Hematopoietic multipotent progenitor cell treated with erythropoietin and hydrocortisone succinate and interleukin-3 and kit ligand, for 8 days (in vitro differentiated cells): ENCODE measurements at regions not wholly inside any gene's neighbourhood (a gene's known extent, or its start where the extent isn't known, plus 50 kb on each side); places are given as distances from the start of the nearest gene placed in this dataset.
"Not testable (repeated sequence)": the region's sequence is repeated elsewhere in the genome, so short reads cannot be mapped to it uniquely, and the experiment has no call there.

ENCODE experiments used
- DNase-seq: peaks from one replicate; pipeline ENCODE4 v3.0.0-alpha.2; 2015

- no peak for DNase-seq
Measured at GRCh38 chr6:128736780-128737179, 146.2 kb upstream of the LAMA2 start.

- DNase-seq = peak; percentile 8
Measured at GRCh38 chr6:128731249-128732165, 151.4 kb upstream of the LAMA2 start.

DNA sequence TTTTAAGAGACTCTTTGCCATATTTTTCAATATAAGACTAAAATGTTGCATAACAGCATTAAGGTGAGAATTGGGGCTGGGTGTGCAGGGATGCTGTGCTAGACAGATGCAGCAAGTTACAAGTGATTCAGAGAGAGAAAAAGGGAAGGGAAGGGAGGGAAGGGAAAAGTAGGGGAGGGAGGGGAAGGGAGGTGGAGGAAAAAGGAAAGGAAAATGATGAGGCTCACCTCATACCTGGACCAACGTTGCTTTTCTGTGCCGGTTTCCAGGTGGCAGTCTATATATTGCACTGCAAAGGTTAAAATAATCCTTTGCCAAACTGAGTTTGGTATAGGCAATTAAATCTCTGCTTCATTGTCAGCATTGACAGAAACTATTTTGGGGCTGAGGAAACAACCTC is 155.4 kb upstream of the LAMA2 start:
- no peak for DNase-seq

- DNase-seq = peak; percentile 29
Measured at GRCh38 chr6:128725271-128726233, 157.4 kb upstream of the LAMA2 start.

- no peak for DNase-seq
Measured at GRCh38 chr6:128724738-128725137, 158.2 kb upstream of the LAMA2 start.

DNA sequence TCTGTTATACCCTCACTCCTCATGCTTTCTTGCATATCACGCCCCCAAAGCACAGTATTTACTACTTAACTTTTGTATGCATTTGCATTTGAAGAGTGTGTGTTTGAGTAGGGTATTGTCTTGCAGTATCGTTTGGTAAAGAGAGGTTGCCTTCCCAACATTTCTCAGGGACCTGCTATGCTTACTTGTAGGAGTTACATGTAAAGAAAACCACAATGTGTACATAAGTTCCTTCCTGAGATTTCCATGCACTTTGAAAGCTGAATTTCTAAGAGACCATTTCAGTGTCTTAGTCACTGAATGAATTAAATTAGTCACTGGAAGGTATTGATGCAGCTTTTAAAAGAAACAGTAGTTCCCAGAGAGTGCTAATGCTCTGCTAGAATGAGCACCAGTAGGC is 159.3 kb upstream of the LAMA2 start:
- no peak for DNase-seq

GRCh38 chr6:128720891-128721290 is 162.0 kb upstream of the LAMA2 start:
- DNase-seq = no peak

DNA sequence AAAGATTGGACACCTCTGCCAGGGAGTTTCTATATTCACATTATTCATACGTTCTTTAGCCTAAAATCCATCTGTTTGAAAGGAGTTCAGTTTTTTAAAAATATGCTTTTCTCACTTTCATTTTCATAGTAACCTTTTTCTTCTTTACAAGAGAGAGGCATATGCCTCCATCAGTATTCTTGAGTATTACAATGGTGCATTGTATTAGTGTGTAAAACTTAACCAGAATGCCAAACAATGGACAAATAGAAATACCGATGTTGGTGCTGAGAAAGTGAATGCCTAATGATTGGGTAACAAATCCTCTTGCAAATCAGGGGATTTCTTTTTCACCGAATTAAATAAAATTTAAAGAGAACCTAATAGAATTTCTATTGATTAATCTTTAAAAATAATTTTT is 163.2 kb upstream of the LAMA2 start:
- DNase-seq = no peak

DNA sequence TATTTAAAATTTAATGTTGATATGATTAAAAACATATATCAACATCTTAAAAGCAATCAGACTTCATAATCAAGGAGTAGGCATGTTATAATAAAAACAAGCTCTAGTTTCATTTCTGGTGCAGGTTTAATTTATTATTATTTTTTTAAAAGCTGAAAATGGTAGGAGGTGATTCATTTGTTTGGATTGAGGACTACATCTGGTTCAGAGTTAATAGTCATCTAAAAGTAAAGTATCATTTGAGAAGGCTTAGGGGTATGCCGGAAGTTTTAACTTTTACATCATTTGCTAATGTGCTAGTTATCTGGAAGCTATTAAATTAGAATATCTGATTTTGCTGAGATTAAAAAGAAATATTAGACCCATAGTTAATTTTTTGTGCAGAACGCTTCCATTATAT is 169.5 kb upstream of the LAMA2 start:
- DNase-seq = no peak

DNA sequence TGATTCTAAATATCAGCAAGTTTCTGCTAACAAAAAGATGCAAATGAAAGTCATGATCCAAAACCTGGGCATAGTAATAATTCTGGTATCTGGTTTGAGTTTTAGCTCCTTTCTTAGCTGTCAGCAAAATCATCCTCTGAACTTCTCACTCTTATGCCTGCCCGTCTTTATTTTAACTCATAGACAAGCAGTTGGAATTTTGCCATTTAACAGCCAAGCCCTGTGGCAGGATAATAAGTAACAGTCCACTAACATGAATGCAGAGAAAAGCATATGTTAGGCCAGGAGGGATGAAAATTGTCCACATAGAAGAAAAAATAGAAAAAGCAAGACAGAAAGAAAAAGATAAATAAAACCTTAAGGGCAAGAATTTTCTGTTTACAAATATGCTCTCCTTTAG is 170.0 kb upstream of the LAMA2 start:
- DNase-seq = no peak

- DNase-seq = no peak
Measured at GRCh38 chr6:128711149-128711548, 171.8 kb upstream of the LAMA2 start.

- DNase-seq = no peak
Measured at GRCh38 chr6:128710315-128710714, 172.6 kb upstream of the LAMA2 start.

GRCh38 chr6:128704601-128705000 is 178.3 kb upstream of the LAMA2 start:
- DNase-seq = no peak

- not testable (repeated sequence) for DNase-seq
Measured at GRCh38 chr6:128703794-128704193, 179.1 kb upstream of the LAMA2 start.

DNA sequence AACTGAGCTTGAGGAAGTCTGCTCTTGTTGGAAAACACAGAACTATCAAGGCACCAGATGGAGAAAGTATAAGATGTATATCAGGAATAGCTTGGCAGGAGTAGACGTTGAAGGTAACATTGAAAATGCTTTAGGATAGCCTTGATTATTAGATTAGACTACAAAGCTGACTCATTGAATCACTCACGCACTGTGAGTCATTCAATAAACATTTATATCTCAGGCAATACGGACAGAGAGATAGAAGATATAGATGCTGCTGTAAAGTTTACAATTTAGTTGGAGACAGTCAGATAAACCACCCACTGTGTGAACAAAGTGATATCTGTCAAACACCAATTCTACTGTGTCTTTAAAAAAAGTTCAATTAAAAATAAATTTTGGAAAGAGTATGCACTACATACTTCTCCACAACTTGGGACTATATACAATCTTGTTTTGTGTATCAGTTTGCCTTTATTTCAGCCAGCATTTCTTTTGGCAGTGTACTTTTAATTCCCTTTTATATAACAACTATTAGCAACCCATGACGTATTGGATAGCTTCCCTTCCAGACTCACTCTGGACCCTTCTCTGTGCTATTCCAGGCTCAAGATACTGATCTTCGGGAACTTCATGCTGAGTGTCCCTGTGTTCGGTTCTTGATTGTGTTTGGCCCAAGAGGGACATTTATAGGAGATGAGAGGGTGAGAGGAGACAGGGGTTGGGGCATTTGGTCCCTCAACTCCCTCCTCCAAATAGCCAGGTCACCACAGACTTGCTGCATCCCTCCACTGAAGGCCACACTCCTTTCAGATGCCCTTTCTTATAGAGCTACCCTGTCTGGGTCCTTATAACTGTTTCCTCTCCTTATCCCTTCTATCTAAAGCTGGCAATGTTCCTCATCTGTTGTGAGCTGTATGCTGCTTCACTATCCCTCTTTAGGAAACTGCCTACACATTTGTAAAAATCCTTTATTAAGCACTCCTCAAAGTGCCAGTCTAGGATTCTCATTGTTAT is 176.6 kb upstream of the PTPRK start:
- no peak for DNase-seq

DNA sequence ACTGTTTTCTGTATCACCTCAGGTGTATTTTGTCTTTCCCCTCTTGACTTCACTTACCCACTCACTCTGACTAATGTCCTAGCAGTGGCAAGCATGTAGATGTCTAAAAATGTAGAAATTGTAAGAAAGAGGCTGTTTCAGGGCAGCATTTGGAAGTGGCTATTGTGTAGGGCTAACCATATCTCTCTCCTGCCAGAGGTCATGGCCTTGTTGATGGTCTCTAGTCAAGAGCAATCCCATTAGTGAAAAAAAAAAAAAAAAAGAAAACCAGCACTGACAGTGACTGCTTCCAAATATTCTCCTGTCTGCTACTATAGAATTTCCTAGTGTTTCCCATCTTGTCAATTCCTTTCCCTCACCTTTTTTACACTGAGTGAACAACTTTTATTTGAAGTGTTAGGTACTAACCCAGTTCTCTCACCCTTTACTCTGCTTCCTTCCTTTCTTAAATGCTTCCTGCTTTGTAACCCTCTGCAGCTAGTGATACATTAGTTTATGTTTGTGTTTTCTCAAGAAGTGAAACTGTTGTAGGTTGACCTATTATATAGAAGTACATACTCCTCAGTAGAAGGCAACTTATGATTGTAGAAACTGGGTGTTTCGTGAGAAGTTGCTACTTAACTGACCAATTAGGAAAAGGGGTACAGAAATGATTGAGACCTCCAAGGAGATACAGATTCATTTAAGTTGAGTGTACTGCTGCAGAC is 174.1 kb upstream of the PTPRK start:
- DNase-seq = no peak

GRCh38 chr6:128690063-128690462 is 169.7 kb upstream of the PTPRK start:
- no peak for DNase-seq

DNA sequence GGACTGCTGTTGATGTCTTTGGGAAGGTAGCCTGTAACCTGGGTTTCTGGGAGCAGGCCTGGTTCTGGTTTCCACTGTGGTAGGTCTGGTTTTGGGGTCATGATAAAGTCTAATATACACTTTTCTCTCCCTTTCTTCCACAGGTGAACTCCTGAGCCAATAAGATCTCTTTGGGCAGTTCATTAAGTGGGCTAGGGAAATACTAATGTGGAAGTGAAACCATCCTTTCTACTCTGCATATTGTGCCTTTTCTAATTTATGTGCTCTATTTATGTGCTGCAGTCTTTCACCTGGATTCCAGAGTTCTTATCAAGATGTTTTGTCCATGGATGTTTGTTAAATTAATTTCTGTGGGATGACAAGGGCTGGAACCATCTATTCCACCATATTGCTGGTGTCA is 165.7 kb upstream of the PTPRK start:
- DNase-seq = no peak

DNA sequence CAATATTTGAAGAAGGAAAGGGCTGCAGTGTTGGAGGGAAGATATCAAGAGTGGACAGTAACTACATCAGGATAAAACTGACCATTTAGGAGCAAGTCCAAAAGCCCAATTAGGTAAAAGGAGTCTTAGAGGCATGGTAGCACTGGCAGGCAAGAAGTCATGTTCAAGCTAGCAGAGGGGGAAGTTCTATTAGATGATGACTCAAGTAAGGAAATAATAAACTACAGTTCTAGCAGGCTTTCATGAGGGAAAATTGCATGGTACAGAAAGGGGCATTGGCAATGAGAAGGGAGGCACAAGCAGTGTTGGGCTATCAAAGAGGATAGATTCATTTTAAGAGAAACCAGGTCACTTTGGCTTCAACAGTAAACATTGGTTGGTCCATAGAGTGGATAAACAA is 156.1 kb upstream of the PTPRK start:
- DNase-seq = no peak

DNA sequence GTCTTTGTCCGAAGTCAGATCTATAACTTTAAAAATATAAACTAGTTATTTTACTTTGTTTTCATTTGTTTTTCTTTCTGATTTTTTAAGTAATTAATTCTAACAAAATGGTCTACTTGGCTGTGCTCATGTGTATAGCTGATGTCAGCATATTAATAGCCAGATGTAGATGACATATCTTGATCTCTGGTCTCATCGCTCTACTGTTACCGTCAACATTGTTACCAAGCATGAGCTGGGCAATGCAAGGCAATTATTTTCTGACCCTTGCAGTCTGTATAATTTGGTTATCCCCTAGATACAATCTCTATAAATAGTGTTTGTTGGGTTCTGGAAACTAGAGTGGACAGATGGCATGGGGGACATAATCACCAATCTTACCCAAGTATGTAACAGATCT is 151.6 kb upstream of the PTPRK start:
- no peak for DNase-seq

DNA sequence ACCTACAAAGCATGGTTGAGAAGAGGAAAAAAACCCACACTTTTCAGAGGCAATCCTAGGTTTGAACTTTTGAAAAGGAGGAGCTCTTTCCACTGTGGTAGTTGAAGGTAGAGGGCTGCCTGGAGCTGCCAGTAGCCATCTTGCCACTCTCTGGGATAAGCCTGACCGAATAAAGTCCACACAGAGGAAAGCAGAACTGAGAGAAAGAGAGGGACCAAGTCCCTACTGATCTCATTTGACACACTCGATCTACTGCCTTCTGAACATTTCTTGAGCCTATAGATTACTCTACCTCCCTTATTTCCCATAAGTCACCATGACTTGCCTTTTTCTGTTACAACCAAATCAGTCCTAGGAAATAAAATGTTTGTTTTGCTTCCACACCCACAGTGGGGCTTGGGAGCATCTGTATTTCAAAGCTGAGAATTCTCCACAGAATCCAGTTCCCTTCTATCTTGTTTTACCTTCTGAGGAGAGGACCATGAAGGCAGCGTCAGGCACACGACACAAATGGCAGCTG is 147.0 kb upstream of the PTPRK start:
- no peak for DNase-seq

- no peak for DNase-seq
Measured at GRCh38 chr6:128666405-128666804, 146.0 kb upstream of the PTPRK start.
